Stimulated activated naive CD4-positive, alpha-beta T cell treated with Interleukin-2 at 50 U/mL for 16 hours (primary cell): ENCODE measurements at regions not wholly inside any gene's neighbourhood (a gene's known extent, or its start where the extent isn't known, plus 50 kb on each side); places are given as distances from the start of the nearest gene placed in this dataset.

Source experiments
- DNase-seq: peaks from one replicate; lab custom pipeline; 2025; lab: John Stamatoyannopoulos, UW

DNA sequence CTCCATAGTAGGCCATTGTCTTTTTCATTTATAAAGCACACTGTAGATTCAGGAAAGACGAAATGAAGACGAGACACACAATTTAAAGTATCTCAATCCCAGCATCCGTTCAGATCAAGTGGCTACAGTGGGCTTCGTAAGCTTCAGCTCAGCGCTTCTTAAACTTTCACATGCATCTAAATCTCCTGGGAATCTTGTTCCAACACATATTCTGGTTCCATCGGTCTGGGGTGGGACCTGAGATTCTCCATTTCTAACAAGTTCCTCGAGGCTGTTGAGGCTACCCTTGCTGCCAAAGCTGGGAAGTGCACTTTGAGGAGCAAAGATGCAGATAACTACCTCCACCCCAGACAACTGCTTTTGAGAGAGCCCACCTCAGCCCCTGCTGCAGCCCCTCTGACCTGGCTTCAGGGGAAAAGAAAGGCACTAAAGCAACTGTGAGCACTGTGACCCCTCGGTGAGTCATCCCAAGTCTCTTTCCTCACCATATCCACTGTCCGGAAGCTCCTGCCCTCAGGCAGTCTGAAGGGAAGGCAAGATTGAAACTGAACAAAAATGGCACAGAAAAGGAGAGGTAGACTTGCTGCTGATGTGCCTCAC is 201.1 kb upstream of the FBXO11 start:
- DNase-seq = no peak

- DNase-seq = no peak
These were observed 202.2 kb upstream of the FBXO11 start for GRCh38 chr2:48108455-48108854.

DNA sequence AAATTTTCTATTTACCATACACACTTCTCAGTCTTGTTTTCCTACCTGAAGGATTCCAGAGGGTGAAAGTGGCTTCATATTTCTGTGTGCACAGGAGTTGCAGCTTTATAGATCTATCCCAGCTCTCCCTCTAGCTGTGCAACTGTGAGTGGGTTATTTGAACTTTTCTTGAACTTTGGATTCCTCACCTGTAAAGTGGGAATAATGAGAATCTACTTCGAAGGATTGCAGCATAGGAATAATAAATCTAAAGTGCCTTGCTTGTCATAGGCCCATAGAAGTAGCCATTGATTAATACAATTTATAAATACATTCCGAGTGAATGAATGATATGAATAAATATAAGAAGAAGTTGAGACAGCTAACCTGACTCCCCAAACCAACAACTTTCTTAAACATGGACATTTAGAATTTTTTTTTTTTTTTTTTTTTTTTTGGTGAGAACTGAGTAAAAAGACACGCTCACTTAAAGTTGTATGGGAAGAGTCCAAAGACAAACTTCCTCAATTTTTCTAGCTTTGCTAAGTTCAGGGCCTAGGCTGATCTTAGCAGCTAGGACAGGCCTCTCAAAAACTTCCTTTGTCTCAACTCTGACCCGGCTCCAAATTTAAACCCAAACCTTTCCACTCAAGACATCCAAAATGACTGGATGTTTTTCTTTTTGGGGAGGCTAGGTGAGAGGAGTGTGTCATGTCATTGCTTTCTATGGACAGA is 203.3 kb upstream of the FBXO11 start:
- DNase-seq = no peak

- no peak for DNase-seq
These were observed 204.0 kb upstream of the FOXN2 start for GRCh38 chr2:48110492-48110891.

DNA sequence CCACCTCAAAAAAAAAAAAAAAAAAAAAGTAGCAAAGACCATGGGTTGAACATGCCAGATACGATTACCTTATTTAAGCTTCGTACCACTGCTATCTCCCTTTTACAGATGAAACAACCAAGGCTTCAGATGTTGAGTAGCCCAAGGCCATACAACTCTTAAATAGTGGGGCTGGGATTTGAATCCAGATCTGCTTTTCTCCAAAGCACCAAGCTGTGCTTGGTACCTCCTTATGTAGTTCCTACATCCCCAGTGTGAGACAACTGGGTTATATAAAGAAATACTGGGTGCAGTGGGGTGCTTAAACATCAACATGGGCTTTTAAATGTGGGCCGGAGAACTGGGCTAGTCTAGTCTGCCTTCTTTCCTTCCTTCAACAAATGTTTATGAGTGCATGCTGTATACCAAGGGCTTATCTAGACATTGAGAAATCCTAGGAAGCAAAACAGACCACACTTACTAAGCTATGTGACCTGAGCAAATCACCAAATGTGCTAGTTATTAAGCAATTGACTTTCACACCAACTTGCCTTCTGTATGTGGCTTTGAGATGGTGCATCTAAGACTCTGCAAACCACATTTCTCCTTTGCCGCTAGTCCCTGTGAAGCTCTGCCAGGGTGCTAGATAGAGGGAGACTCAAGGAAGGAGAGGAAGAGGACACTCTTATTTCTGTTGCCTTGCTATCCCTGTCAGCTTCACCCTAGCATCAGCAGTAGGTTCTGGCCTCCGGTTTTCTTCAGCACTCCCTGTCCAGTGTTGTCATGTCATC is 201.4 kb upstream of the FOXN2 start:
- no peak for DNase-seq

- no peak for DNase-seq
These were observed 200.7 kb upstream of the FOXN2 start for GRCh38 chr2:48113767-48114166.

DNA sequence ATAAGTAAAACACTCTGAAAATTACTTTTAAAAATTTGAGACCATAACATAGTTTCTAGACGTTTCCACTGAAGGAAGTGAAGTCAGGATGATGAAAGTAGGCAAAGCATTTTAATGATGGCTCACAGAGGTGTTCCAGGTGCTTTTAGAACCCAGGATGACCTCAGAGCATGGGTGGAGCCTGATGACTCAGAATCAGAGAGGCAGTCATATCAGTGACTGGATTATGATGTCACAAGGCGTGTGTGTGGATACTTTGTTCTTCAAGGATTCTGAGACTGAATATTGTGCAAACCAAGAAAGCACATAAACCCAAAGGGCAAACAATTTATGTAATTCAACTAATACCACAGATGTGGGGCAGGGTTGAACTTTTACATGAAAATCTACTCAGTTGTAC is 200.2 kb upstream of the FOXN2 start:
- DNase-seq = peak; percentile 63

- no peak for DNase-seq
These were observed 198.0 kb upstream of the FOXN2 start for GRCh38 chr2:48116497-48116896.

DNA sequence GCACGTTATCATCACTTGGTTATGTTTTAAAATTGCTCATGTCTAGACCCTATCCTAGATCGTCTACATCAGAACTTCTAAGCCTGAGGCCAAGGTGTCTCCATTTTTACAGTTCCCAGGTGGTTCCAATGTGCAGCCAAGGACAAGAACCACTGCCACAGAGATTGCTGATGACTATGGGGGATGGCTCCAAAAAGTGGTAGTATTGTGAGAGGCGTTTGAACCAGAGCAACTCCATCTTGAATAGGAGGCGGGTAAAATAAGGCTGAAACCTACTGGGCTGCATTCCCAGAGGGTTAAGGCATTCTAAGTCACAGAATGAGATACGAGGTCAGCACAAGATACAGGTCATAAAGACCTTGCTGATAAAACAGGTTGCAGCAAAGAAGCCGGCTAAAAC is 195.6 kb upstream of the FOXN2 start:
- DNase-seq = no peak

- no peak for DNase-seq
These were observed 194.4 kb upstream of the FOXN2 start for GRCh38 chr2:48120112-48120511.

- DNase-seq = no peak
These were observed 193.7 kb upstream of the FOXN2 start for GRCh38 chr2:48120759-48121242.

GRCh38 chr2:48122166-48122565 is 192.3 kb upstream of the FOXN2 start:
- no peak for DNase-seq

- DNase-seq = no peak
These were observed 189.9 kb upstream of the FOXN2 start for GRCh38 chr2:48124592-48124991.

- no peak for DNase-seq
These were observed 188.3 kb upstream of the FOXN2 start for GRCh38 chr2:48126162-48126561.

- no peak for DNase-seq
These were observed 186.8 kb upstream of the FOXN2 start for GRCh38 chr2:48127612-48128191.

DNA sequence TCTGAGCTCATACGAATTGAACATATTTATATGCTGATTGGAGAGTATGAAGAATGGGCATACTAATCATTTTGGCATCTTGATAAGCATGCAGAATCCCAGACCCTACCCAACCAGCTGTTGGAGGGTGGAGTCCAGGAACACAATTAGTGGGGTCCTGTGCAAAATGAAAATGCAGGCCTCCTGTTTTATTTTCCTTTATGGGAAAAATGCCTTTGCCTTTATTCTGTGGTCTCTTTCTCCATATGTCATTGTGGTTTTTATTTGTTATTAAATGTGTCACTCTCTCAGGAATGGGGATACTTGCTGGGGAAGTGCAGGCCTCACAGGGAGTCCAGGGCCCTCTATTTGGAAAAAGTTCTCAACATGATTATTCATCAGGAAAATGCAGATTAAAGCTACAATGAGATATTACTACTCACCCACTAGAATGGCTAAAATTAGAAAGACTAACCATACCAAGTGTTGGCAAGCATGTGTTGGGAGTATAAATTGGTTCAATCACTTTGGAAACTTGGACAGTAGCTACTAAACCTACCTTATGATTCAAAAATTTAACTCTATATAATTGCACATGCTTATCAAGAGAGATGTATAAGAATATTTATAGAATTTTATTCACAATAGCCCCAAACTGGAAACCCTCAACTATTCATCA is 185.1 kb upstream of the FOXN2 start:
- DNase-seq = no peak

- DNase-seq = no peak
These were observed 182.8 kb upstream of the FOXN2 start for GRCh38 chr2:48131539-48132270.

- no peak for DNase-seq
These were observed 182.2 kb upstream of the FOXN2 start for GRCh38 chr2:48132271-48132625.

- no peak for DNase-seq
These were observed 179.8 kb upstream of the FOXN2 start for GRCh38 chr2:48134704-48135103.

DNA sequence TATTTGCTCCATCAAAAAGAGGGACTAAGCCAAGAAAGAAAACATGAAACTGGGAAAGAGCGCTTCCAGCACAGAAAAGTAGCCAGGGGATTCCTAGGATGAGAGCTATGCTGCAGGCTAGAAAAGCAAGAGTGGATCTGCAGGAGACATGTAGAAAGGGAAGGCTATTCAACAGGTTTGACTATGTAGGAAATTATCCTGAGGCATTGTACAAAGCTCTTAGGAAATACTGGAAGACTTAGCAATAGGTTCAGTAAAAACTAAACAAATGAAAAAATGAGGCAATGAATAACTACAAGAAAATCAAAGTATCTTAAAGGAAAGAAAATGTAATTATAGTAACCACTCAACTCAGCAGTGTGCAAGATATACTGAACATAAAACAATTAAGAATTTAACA is 178.7 kb upstream of the FOXN2 start:
- no peak for DNase-seq

- DNase-seq = no peak
These were observed 176.7 kb upstream of the FOXN2 start for GRCh38 chr2:48137829-48138228.

GRCh38 chr2:48138898-48139297 is 175.6 kb upstream of the FOXN2 start:
- no peak for DNase-seq
